Tibial nerve (tissue), 4 donors: ENCODE measurements at regions not wholly inside any gene's neighbourhood (a gene's known extent, or its start where the extent isn't known, plus 50 kb on each side); places are given as distances from the start of the nearest gene placed in this dataset.

Experiments
- DNase-seq, 2 donors: peaks; one replicate each; pipeline ENCODE4 v3.0.0-alpha.2; 2019; ENCODE audit warnings: low spot score in 2 of 2
- H3K27ac ChIP-seq, 4 donors: fragments of 200-600 bp; sonication (generic) in 3 of 4; one replicate each; pipeline ENCODE4 v1.5.1; 2017 to 2019; ENCODE audit warnings: mild to moderate bottlenecking in 1 of 4
- H3K27me3 ChIP-seq, 2 donors: fragments of 200-600 bp; sonication (generic) in 1 of 2; one replicate each; pipeline versions ENCODE4 v1.5.1 to v1.6.0; 2017 to 2019
- H3K36me3 ChIP-seq, 3 donors: fragments of 200-600 bp; sonication (generic); one replicate each; pipeline ENCODE4 v1.5.1; 2018 to 2019
- H3K4me1 ChIP-seq, 4 donors: fragments of 200-600 bp; sonication (generic) in 3 of 4; one replicate each; pipeline ENCODE4 v1.5.1; 2017 to 2019
- H3K4me3 ChIP-seq, 4 donors: fragments of 200-600 bp; sonication (generic) in 3 of 4; one replicate each; pipeline ENCODE4 v1.5.1; 2017 to 2019; ENCODE audit warnings: mild to moderate bottlenecking in 1 of 4, moderate library complexity in 1 of 4
- H3K9me3 ChIP-seq, 4 donors: fragments of 200-600 bp; sonication (generic) in 3 of 4; one replicate each; pipeline ENCODE4 v1.5.1; 2017 to 2019
- CTCF ChIP-seq, 5 experiments: fragments of 200-600 bp in 3 of 5; fragments of 450-650 bp in 2 of 5; sonication (generic) in 3 of 5; IDR thresholded peaks; one replicate each; pipeline ENCODE4 v1.5.1; 2016 to 2019; ENCODE audit warnings: antibody characterized with exemption in 5 of 5, mild to moderate bottlenecking in 3 of 5, moderate library complexity in 2 of 5
- EP300 ChIP-seq, 2 donors: sonication (generic); formaldehyde crosslinking; IDR thresholded peaks; one replicate each; pipeline ENCODE4 v1.6.1; 2017; ENCODE audit warnings: antibody characterized with exemption in 2 of 2, mild to moderate bottlenecking in 1 of 2
- POLR2A ChIP-seq, 2 donors: fragments of 450-650 bp; IDR thresholded peaks; one replicate each; pipeline ENCODE4 v1.6.1; 2017; ENCODE audit warnings: antibody characterized with exemption in 2 of 2, mild to moderate bottlenecking in 2 of 2, moderate library complexity in 2 of 2
- WGBS, 2 donors: methylation state at CpG; one replicate each; pipeline ENCODE4 v1.1.5; 2018; 5-methylcytosine and 5-hydroxymethylcytosine counted together

DNA sequence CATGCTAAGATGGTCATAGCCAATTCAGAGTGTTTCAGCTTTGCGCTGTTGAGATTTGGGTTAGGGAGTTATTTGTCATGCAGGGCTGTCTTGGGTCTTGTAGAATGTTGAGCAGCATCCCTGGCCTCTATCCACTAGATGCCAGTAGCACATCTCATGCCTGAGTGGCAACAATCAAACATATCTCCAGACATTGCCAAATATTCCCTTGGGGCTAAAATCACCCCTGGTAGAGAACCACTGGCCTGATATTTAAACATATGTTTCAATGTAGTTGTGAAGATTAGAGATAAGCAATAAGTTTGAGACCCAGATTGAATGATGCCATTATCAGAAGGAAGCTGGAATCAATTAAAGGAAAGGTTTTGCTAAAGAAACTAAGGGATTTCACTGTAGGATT, 463.3 kb downstream of the DOK5 start:
- H3K36me3 ChIP-seq, result no peaks in the 10 kb centered on the region
- DNase-seq, result no peak
- no peak overlapping the region for H3K27ac ChIP-seq
- H3K4me1 ChIP-seq, result no peaks in the 10 kb centered on the region
- no peak overlapping the region for H3K4me3 ChIP-seq
- TF ChIP-seq EP300 (IDR thresholded peaks at IDR 0.05), result no peak
- no peak for TF ChIP-seq POLR2A (IDR thresholded peaks at IDR 0.05)
- TF ChIP-seq CTCF (IDR thresholded peaks at IDR 0.05), result no peak
- no peaks in the 10 kb centered on the region for H3K27me3 ChIP-seq
- H3K9me3 ChIP-seq, result no peaks in the 10 kb centered on the region
- 97 to 100% methylated on average over 1 of the region's 1 CpG for WGBS, 2 donors

- no peaks in the 10 kb centered on the region for H3K4me1 ChIP-seq
- DNase-seq, result no peak
- WGBS, 2 donors, result 87 to 91% methylated on average over 3 of the region's 3 CpGs
- no peak for TF ChIP-seq CTCF (IDR thresholded peaks at IDR 0.05)
- peaks cover 0 to 3% (median 0%) of the 10 kb centered on the region in 4 donors for H3K9me3 ChIP-seq
- no peak overlapping the region for H3K27ac ChIP-seq
- H3K27me3 ChIP-seq, result no peaks in the 10 kb centered on the region
- H3K4me3 ChIP-seq, result no peak overlapping the region
- no peaks in the 10 kb centered on the region for H3K36me3 ChIP-seq
These were observed 458.0 kb downstream of the DOK5 start for GRCh38 chr20:54933212-54933904.

DNA sequence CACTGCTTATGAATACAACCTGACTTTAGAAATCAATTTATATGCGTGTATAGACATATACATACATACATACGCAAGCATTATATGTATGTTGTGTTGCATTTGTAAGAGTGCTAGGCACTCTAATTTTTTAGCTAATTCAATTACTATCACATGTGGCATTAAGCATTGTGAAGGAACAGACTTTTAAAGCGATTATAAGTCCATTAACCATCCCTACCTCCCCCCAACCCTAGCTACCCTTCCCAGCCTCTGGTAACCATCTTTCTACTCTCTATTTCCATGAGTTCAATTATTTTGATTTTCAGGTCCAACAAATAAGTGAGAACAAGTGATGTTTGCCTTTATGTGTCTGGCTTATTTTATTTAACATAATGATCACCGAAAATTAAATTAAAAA, 453.8 kb downstream of the DOK5 start:
- Histone ChIP-seq H3K4me1 (no peaks in the 10 kb centered on the region), H3K36me3 (no peaks in the 10 kb centered on the region), H3K27me3 (no peaks in the 10 kb centered on the region), H3K27ac (no peak overlapping the region), H3K4me3 (no peak overlapping the region), H3K9me3 (peaks cover 0 to 3% (median 0%) of the 10 kb centered on the region in 4 donors)
- no peak for DNase-seq
- TF ChIP-seq CTCF (IDR thresholded peaks at IDR 0.05), result no peak
- no peak for TF ChIP-seq POLR2A (IDR thresholded peaks at IDR 0.05)
- no peak for TF ChIP-seq EP300 (IDR thresholded peaks at IDR 0.05)
- 75 to 87% methylated on average over 4 of the region's 4 CpGs for WGBS, 2 donors

GRCh38 chr20:54928564-54928963, 453.2 kb downstream of the DOK5 start:
- no peaks in the 10 kb centered on the region for H3K36me3 ChIP-seq
- H3K4me1 ChIP-seq, result no peaks in the 10 kb centered on the region
- no peak overlapping the region for H3K4me3 ChIP-seq
- no peak for DNase-seq
- H3K9me3 ChIP-seq, result peaks cover 0 to 3% (median 0%) of the 10 kb centered on the region in 4 donors
- no peak overlapping the region for H3K27ac ChIP-seq
- 77 to 87% methylated on average over 1 of the region's 1 CpG for WGBS, 2 donors
- no peak for TF ChIP-seq CTCF (IDR thresholded peaks at IDR 0.05)
- TF ChIP-seq POLR2A (IDR thresholded peaks at IDR 0.05), result no peak
- TF ChIP-seq EP300 (IDR thresholded peaks at IDR 0.05), result no peak
- no peaks in the 10 kb centered on the region for H3K27me3 ChIP-seq

GRCh38 chr20:54922636-54923035, 447.2 kb downstream of the DOK5 start:
- H3K27me3 ChIP-seq, result no peaks in the 10 kb centered on the region
- DNase-seq, result no peak
- H3K4me1 ChIP-seq, result no peaks in the 10 kb centered on the region
- WGBS, 2 donors, result 55 to 62% methylated on average over 4 of the region's 4 CpGs
- no peak overlapping the region for H3K4me3 ChIP-seq
- H3K27ac ChIP-seq, result no peak overlapping the region
- H3K36me3 ChIP-seq, result no peaks in the 10 kb centered on the region
- no peak for TF ChIP-seq CTCF (IDR thresholded peaks at IDR 0.05)
- no peak for TF ChIP-seq EP300 (IDR thresholded peaks at IDR 0.05)
- no peak for TF ChIP-seq POLR2A (IDR thresholded peaks at IDR 0.05)
- H3K9me3 ChIP-seq, result no peaks in the 10 kb centered on the region
